Coronary artery (tissue), 2 donors: ENCODE measurements at regions not wholly inside any gene's neighbourhood (a gene's known extent, or its start where the extent isn't known, plus 50 kb on each side); places are given as distances from the start of the nearest gene placed in this dataset.

Experiments used
- DNase-seq: peaks from one replicate; pipeline ENCODE4 v3.0.0-alpha.2; 2017; ENCODE audit warnings: low spot score
- H3K27ac ChIP-seq, 2 donors: fragments of 200-600 bp; sonication (generic); one replicate each; pipeline ENCODE4 v1.5.1; 2016 to 2019
- H3K4me3 ChIP-seq: fragments of 200-600 bp; sonication (generic); 2 replicates; pipeline ENCODE4 v1.5.1; 2016; ENCODE audit warnings: mild to moderate bottlenecking, moderate library complexity
- TF ChIP-seq, protein P1 (sequence below): fragments of 200-600 bp; sonication (generic); IDR thresholded peaks from one replicate; pipeline ENCODE4 v1.5.1; 2019; ENCODE audit warnings: antibody characterized with exemption

- H3K27ac ChIP-seq: no peak overlapping the region
- H3K4me3 ChIP-seq: no peak overlapping the region
- TF ChIP-seq, protein P1, sequence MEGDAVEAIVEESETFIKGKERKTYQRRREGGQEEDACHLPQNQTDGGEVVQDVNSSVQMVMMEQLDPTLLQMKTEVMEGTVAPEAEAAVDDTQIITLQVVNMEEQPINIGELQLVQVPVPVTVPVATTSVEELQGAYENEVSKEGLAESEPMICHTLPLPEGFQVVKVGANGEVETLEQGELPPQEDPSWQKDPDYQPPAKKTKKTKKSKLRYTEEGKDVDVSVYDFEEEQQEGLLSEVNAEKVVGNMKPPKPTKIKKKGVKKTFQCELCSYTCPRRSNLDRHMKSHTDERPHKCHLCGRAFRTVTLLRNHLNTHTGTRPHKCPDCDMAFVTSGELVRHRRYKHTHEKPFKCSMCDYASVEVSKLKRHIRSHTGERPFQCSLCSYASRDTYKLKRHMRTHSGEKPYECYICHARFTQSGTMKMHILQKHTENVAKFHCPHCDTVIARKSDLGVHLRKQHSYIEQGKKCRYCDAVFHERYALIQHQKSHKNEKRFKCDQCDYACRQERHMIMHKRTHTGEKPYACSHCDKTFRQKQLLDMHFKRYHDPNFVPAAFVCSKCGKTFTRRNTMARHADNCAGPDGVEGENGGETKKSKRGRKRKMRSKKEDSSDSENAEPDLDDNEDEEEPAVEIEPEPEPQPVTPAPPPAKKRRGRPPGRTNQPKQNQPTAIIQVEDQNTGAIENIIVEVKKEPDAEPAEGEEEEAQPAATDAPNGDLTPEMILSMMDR: no peak
- no peak for DNase-seq
Observed at GRCh38 chr12:60052483-60052882, 456.7 kb downstream of the SLC16A7 start.

- Histone ChIP-seq H3K27ac (no peak overlapping the region), H3K4me3 (no peak overlapping the region)
- TF ChIP-seq, protein P1: no peak
- no peak for DNase-seq
Observed at GRCh38 chr12:60059180-60059579, 463.4 kb downstream of the SLC16A7 start.

DNA sequence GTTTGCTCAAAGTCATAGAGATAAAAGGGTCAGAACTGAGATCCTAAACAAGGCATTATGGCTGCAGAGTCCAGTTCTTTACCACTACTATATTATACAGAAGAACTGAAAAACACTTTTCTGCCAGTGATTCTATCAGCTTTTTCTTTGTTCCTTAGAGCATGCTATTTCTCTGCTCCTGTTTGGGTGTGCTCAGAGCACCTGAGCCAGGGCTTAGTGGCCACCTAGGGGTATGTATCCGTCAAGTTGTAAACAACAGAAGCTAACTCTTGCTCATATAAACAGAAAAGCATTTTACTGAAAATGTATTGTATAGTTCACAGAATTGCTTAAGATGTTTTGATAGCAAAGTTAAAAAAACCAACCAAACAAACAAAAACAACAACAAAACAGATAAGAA is 470.8 kb downstream of the SLC16A7 start:
- H3K4me3 ChIP-seq: no peak overlapping the region
- TF ChIP-seq, protein P1: no peak
- DNase-seq: no peak
- no peak overlapping the region for H3K27ac ChIP-seq

- Histone ChIP-seq H3K4me3 (no peak overlapping the region), H3K27ac (no peak overlapping the region)
- TF ChIP-seq, protein P1: no peak
- DNase-seq: no peak
Observed at GRCh38 chr12:60070552-60070951, 474.7 kb downstream of the SLC16A7 start.

GRCh38 chr12:60071759-60072191 is 475.9 kb downstream of the SLC16A7 start:
- Histone ChIP-seq H3K27ac (no peak overlapping the region), H3K4me3 (no peak overlapping the region)
- TF ChIP-seq, protein P1: no peak
- no peak for DNase-seq

DNA sequence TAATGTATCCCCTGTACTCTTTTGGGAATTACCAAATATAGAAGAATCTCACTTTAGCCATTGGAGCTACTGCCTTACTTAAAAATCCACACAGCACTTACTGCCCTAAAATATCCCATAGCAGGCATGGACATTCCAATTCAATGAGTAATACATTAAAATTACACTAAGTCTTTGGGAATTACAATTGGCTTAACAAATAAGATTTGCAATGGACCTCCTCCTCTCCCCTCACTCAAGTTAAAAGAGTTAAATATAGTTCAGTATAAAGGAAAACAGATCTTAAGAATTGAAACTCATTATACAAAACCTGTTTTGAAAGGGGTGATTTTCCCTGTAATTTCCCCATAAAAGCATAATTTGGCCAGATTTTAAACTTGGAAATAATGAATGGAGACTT is 477.1 kb downstream of the SLC16A7 start:
- DNase-seq: no peak
- no peak overlapping the region for H3K4me3 ChIP-seq
- H3K27ac ChIP-seq: no peak overlapping the region
- TF ChIP-seq, protein P1: no peak

DNA sequence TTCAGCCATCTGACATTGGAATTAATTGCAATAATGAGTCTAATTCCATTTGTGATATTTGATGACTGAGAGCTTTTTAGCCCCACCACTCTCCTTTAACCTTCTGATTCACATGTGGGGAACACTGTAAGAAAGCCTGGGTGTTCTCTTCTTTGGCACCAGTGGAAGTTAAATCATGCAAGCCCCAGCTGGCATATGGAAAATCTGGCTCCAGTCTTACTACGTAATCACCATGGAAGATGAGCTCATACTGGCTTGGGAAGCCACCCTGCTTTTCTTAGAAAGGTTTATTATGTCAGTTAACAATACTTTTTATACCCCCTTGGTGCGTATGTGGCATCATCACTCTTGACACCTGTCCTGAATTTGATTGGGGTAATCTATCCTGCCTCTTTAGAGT is 479.3 kb downstream of the SLC16A7 start:
- Histone ChIP-seq H3K4me3 (no peak overlapping the region), H3K27ac (no peak overlapping the region)
- TF ChIP-seq, protein P1: no peak
- DNase-seq: no peak
